Spleen (tissue), 7 donors: ENCODE measurements at regions not wholly inside any gene's neighbourhood (a gene's known extent, or its start where the extent isn't known, plus 50 kb on each side); places are given as distances from the start of the nearest gene placed in this dataset.

Experiments used
- POLR2AphosphoS5 ChIP-seq, 3 donors: sonication (generic); formaldehyde crosslinking; IDR thresholded peaks; one replicate each; pipeline ENCODE4 v1.5.1; 2017; ENCODE audit warnings: antibody characterized with exemption in 3 of 3
- TF ChIP-seq, protein P1 (sequence below), 11 experiments: fragments of 200-600 bp in 7 of 11; fragments of 450-650 bp in 4 of 11; sonication (generic) in 4 of 11; IDR thresholded peaks in 8 of 11; conservative IDR thresholded peaks in 3 of 11; 1 replicate in 7 of 11; 2 replicates in 4 of 11; pipeline versions ENCODE4 v1.4.0 to v1.8.0; 2016 to 2021; ENCODE audit warnings: antibody characterized with exemption in 11 of 11, inconsistent platforms in 4 of 11, mild to moderate bottlenecking in 1 of 11
- donor health status: DM: no; HTN: no; CAD: no; lungs with moderate emphysema.
- donor health status: DM: no; HTN: no; CAD: no.
- donor health status: DM: no; HTN: no; CAD: no.

DNA sequence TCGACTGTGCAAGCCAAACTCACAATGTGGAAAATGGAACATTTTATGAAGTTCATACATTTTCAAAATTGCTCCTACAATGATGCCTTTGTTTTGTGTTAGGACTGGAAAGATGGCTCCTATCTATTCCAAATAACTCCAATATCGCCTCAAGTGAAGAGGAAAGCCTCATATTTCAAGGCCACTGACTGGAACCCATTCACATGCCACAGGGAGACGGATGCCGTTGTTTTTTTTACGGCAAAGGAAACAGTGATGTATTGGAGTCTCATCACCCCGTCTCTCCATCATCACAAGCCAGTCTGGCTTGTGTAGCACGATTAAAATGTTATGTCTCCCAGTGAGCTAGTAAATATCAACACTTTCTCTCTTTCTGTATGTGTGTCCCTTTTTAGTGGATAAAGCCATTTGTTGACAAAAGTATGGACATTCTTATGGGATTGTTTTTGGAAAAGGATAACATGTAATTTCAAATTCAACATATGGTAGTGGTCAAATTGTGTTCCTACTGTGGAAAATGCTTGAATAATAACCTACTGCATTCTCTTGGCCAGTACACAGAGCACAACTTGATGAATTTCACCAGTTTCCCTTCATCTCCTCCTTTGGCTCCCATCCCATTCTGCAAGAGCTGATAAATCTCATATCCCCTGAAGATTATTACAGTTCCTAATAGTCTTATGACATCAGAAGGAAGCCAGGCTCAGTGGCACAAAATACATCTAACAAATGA is 109.5 kb upstream of the PITRM1 start:
- no peak for TF ChIP-seq POLR2AphosphoS5 (IDR thresholded peaks at IDR 0.05)
- TF ChIP-seq, protein P1, sequence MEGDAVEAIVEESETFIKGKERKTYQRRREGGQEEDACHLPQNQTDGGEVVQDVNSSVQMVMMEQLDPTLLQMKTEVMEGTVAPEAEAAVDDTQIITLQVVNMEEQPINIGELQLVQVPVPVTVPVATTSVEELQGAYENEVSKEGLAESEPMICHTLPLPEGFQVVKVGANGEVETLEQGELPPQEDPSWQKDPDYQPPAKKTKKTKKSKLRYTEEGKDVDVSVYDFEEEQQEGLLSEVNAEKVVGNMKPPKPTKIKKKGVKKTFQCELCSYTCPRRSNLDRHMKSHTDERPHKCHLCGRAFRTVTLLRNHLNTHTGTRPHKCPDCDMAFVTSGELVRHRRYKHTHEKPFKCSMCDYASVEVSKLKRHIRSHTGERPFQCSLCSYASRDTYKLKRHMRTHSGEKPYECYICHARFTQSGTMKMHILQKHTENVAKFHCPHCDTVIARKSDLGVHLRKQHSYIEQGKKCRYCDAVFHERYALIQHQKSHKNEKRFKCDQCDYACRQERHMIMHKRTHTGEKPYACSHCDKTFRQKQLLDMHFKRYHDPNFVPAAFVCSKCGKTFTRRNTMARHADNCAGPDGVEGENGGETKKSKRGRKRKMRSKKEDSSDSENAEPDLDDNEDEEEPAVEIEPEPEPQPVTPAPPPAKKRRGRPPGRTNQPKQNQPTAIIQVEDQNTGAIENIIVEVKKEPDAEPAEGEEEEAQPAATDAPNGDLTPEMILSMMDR (IDR thresholded peaks at IDR 0.05 in 8 of 11, conservative IDR thresholded peaks at IDR 0.05 in 3 of 11) = no peak
